Gastrocnemius medialis (tissue), 4 donors: ENCODE measurements at regions not wholly inside any gene's neighbourhood (a gene's known extent, or its start where the extent isn't known, plus 50 kb on each side); places are given as distances from the start of the nearest gene placed in this dataset.

Source experiments
- CTCF ChIP-seq, 5 experiments: fragments of 450-650 bp in 3 of 5; fragments of 200-600 bp in 2 of 5; sonication (generic) in 2 of 5; IDR thresholded peaks in 4 of 5; conservative IDR thresholded peaks in 1 of 5; 1 replicate in 4 of 5; 2 replicates in 1 of 5; pipeline ENCODE4 v1.5.1; 2016 to 2019; ENCODE audit warnings: antibody characterized with exemption in 5 of 5, mild to moderate bottlenecking in 3 of 5, moderate library complexity in 3 of 5
- POLR2A ChIP-seq, 2 donors: fragments of 450-650 bp; IDR thresholded peaks; one replicate each; pipeline ENCODE4 v1.6.1; 2017; ENCODE audit warnings: antibody characterized with exemption in 2 of 2, mild to moderate bottlenecking in 2 of 2, moderate library complexity in 2 of 2

DNA sequence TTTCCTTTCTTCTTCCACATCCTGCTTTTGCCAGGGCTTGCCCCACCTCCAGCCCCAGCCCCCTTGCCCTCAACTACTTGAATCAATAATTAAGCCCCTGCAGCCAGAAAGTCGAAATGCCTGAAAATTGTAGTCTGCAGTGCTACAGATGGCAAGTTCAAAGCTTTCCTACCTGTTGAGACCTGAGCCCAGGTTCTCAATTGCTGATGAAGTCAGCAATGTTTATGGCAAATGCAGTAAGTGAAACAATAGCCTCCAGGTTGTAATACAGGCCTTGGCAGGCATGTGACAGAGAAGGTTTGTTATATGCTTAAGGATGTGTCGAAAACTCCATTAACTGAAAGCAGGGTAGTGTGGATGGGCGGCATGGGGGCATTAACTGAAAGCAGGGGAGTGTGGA, 181.1 kb upstream of the SESN3 start:
- TF ChIP-seq POLR2A (IDR thresholded peaks at IDR 0.05) = no peak
- TF ChIP-seq CTCF (IDR thresholded peaks at IDR 0.05 in 4 of 5, conservative IDR thresholded peaks at IDR 0.05 in 1 of 5) = no peak
